SK-N-SH (cell line): ENCODE measurements at regions not wholly inside any gene's neighbourhood (a gene's known extent, or its start where the extent isn't known, plus 50 kb on each side); places are given as distances from the start of the nearest gene placed in this dataset.
A peak's percentile ranks its signal among the peaks of the same experiment; 100 is the strongest.

Experiments
- CTCF ChIA-PET: fragments of 300-600, 350-600 bp; formaldehyde crosslinking; extraction: SDS; loops from one replicate; lab custom pipeline; 2021; lab: Yijun Ruan, JAX
- POLR2A ChIA-PET: fragments of 350-600 bp; sonication (Branson Sonifier 250); formaldehyde crosslinking; extraction: SDS; loops from one replicate; lab custom pipeline; 2020; ENCODE audit warnings: antibody characterized with exemption, inconsistent platforms; lab: Yijun Ruan, JAX
- DNase-seq: peaks from one replicate; pipeline ENCODE4 v3.0.0; 2012
- H2AFZ ChIP-seq: fragments of 200-600 bp; sonication (generic); 2 replicates; pipeline ENCODE4 v1.8.1; 2016; ENCODE audit warnings: antibody characterized with exemption, mild to moderate bottlenecking, low read depth
- H3F3A ChIP-seq: fragments of 200-600 bp; sonication (generic); replicated peaks from 2 replicates; pipeline ENCODE3; 2016; ENCODE audit warnings: antibody characterized with exemption, mild to moderate bottlenecking; ENCODE audit not compliant: insufficient read depth
- H3K27ac ChIP-seq, 2 experiments: fragments of 200-500 bp in 1 of 2; fragments of 200-600 bp in 1 of 2; sonication (Bioruptor generic) in 1 of 2; sonication (generic), shearing (Covaris generic) in 1 of 2; 2 replicates each; pipeline versions ENCODE4 v1.5.1 to v1.6.1; 2014 to 2016; ENCODE audit warnings: low read depth in 2 of 2, inconsistent platforms in 1 of 2, low read length in 1 of 2, mild to moderate bottlenecking in 1 of 2, mixed read lengths in 1 of 2
- H3K27me3 ChIP-seq: fragments of 200-600 bp; sonication (generic), shearing (Covaris generic); 2 replicates; pipeline ENCODE4 v1.6.1; 2016; ENCODE audit warnings: mixed run types; ENCODE audit not compliant: insufficient read depth
- H3K36me3 ChIP-seq, 2 experiments: fragments of 200-500 bp in 1 of 2; fragments of 200-600 bp in 1 of 2; sonication (Bioruptor generic) in 1 of 2; sonication (generic) in 1 of 2; replicated peaks in 1 of 2; 2 replicates each; pipeline versions ENCODE3 to v1.5.1; 2014 to 2016; ENCODE audit warnings: low read length in 1 of 2, mild to moderate bottlenecking in 1 of 2; ENCODE audit not compliant: insufficient read depth in 2 of 2, control insufficient read depth in 1 of 2
- H3K4me1 ChIP-seq, 2 experiments: fragments of 200-500 bp in 1 of 2; fragments of 200-600 bp in 1 of 2; sonication (Bioruptor generic) in 1 of 2; sonication (generic), shearing (Covaris generic) in 1 of 2; 2 replicates each; pipeline versions ENCODE4 v1.5.1 to v1.6.1; 2014 to 2016; ENCODE audit warnings: low read depth in 1 of 2, low read length in 1 of 2, mixed run types in 1 of 2; ENCODE audit not compliant: insufficient read depth in 2 of 2, control insufficient read depth in 1 of 2
- H3K4me2 ChIP-seq: fragments of 200-600 bp; sonication (generic), shearing (Covaris generic); 2 replicates; pipeline ENCODE4 v1.6.1; 2017; ENCODE audit warnings: mixed run types
- H3K4me3 ChIP-seq, 2 experiments: fragments of 200-500 bp in 1 of 2; fragments of 200-600 bp in 1 of 2; sonication (Bioruptor generic) in 1 of 2; sonication (generic), shearing (Covaris generic) in 1 of 2; 2 replicates each; pipeline versions ENCODE4 v1.5.1 to v1.8.1; 2014 to 2016; ENCODE audit warnings: low read depth in 2 of 2, inconsistent platforms in 1 of 2, low read length in 1 of 2, mild to moderate bottlenecking in 1 of 2, mixed read lengths in 1 of 2, moderate library complexity in 1 of 2
- H3K79me2 ChIP-seq: fragments of 200-600 bp; sonication (generic); 2 replicates; pipeline ENCODE4 v1.8.1; 2017; ENCODE audit warnings: mild to moderate bottlenecking; ENCODE audit not compliant: insufficient read depth
- H3K9ac ChIP-seq: fragments of 200-600 bp; sonication (generic); 2 replicates; pipeline ENCODE4 v1.6.1; 2017; ENCODE audit warnings: mixed run types
- H3K9me2 ChIP-seq: fragments of 200-600 bp; sonication (generic); 2 replicates; pipeline ENCODE4 v1.6.1; 2017; ENCODE audit warnings: mixed run types
- H3K9me3 ChIP-seq: fragments of 200-600 bp; sonication (generic); 2 replicates; pipeline ENCODE4 v1.6.1; 2017; ENCODE audit warnings: mixed run types, mild to moderate bottlenecking, moderate library complexity
- H4K20me1 ChIP-seq: fragments of 200-600 bp; sonication (generic); 2 replicates; pipeline ENCODE4 v1.6.1; 2017; ENCODE audit warnings: mild to moderate bottlenecking, mixed run types; ENCODE audit not compliant: insufficient read depth
- CHD2 ChIP-seq: fragments of 150-350 bp; IDR thresholded peaks from 2 replicates; pipeline ENCODE4 v1.6.1; 2018; ENCODE audit warnings: low read length; ENCODE audit not compliant: partially characterized antibody
- CTCF ChIP-seq: fragments of 200-600 bp; sonication (generic); IDR thresholded peaks from 2 replicates; pipeline ENCODE4 v1.6.1; 2017; ENCODE audit warnings: antibody characterized with exemption, mild to moderate bottlenecking, moderate library complexity
- FOSL2 ChIP-seq: IDR thresholded peaks from 2 replicates; pipeline ENCODE4 v1.4.0; 2012; ENCODE audit warnings: low read depth, mild to moderate bottlenecking, moderate library complexity, borderline replicate concordance
- FOXJ3 ChIP-seq: sonication (generic); formaldehyde crosslinking; IDR thresholded peaks from 2 replicates; pipeline ENCODE4 v1.5.1; 2020; ENCODE audit warnings: mild to moderate bottlenecking, missing genetic modification reagents
- FOXM1 ChIP-seq: IDR thresholded peaks from 2 replicates; pipeline ENCODE4 v1.4.0; 2012; ENCODE audit warnings: low read depth, mild to moderate bottlenecking
- GABPA ChIP-seq: IDR thresholded peaks from 2 replicates; pipeline ENCODE4 v1.4.0; 2012; ENCODE audit warnings: low read depth, mild to moderate bottlenecking
- GATA2 ChIP-seq: sonication (generic); formaldehyde crosslinking; IDR thresholded peaks from 2 replicates; pipeline ENCODE4 v1.5.0; 2020; ENCODE audit warnings: mild to moderate bottlenecking, missing genetic modification reagents
- JUND ChIP-seq: IDR thresholded peaks from 2 replicates; pipeline ENCODE4 v1.4.0; 2012
- MAX ChIP-seq: IDR thresholded peaks from 2 replicates; pipeline ENCODE4 v1.4.0; 2012; ENCODE audit warnings: low read depth
- MEF2A ChIP-seq: IDR thresholded peaks from 2 replicates; pipeline ENCODE4 v1.4.0; 2012; ENCODE audit warnings: low read depth, borderline replicate concordance
- NFIC ChIP-seq: IDR thresholded peaks from 2 replicates; pipeline ENCODE4 v1.4.0; 2012; ENCODE audit warnings: borderline replicate concordance
- NRF1 ChIP-seq: IDR thresholded peaks from 2 replicates; pipeline ENCODE4 v1.6.1; 2012; ENCODE audit warnings: low read depth, mild to moderate bottlenecking, low read length
- PBX3 ChIP-seq: IDR thresholded peaks from 2 replicates; pipeline ENCODE4; 2012
- POLR2AphosphoS5 ChIP-seq: IDR thresholded peaks from 2 replicates; pipeline ENCODE4 v1.6.1; 2012; ENCODE audit warnings: low read depth, low read length
- REST ChIP-seq: IDR thresholded peaks from 2 replicates; pipeline ENCODE4 v1.6.1; 2012; ENCODE audit warnings: mild to moderate bottlenecking, low read depth, low read length, moderate library complexity
- RFX5 ChIP-seq: IDR thresholded peaks from 2 replicates; pipeline ENCODE4 v1.6.1; 2012; ENCODE audit warnings: mild to moderate bottlenecking, improper control_type of control experiment, low read length
- RXRA ChIP-seq: IDR thresholded peaks from 2 replicates; pipeline ENCODE4 v1.4.0; 2012; ENCODE audit warnings: low read depth, mild to moderate bottlenecking, borderline replicate concordance
- TCF12 ChIP-seq: IDR thresholded peaks from 2 replicates; pipeline ENCODE4 v1.4.0; 2012
- TEAD4 ChIP-seq: IDR thresholded peaks from 2 replicates; pipeline ENCODE4 v1.4.0; 2012; ENCODE audit warnings: mild to moderate bottlenecking, borderline replicate concordance; ENCODE audit not compliant: insufficient read depth
- USF2 ChIP-seq: fragments of 150-350 bp; IDR thresholded peaks from 2 replicates; pipeline ENCODE4 v1.6.1; 2017; ENCODE audit warnings: antibody characterized with exemption, low read length, low read depth, borderline replicate concordance
- YY1 ChIP-seq: IDR thresholded peaks from 2 replicates; pipeline ENCODE4 v1.4.0; 2012; ENCODE audit warnings: low read depth, mild to moderate bottlenecking
- WGBS: methylation state at CpG from one replicate; pipeline ENCODE4 v1.1.6; 2017; ENCODE audit warnings: low lambda C conversion rate; 5-methylcytosine and 5-hydroxymethylcytosine counted together
- TF ChIP-seq, protein P1 (sequence below): IDR thresholded peaks from 2 replicates; pipeline ENCODE4 v1.4.0; 2012; ENCODE audit warnings: low read depth, borderline replicate concordance

GRCh38 chr9:103183701-103184171 lies 188.6 kb downstream of the CYLC2 start (continued):
- peak; percentile 78 for TF ChIP-seq FOXJ3 (CRISPR knock-in tag)
- no peak for TF ChIP-seq TEAD4
- no peak for TF ChIP-seq CTCF
- TF ChIP-seq POLR2AphosphoS5: no peak
- 0 out of 2 replicates have a peak, but pooled peaks have one; percentile 11 for TF ChIP-seq NFIC
- TF ChIP-seq YY1: no peak
- no peak for TF ChIP-seq MAX
- TF ChIP-seq GABPA: no peak
- TF ChIP-seq GATA2: peak; percentile 52
- no peak for TF ChIP-seq MEF2A
- no peak for TF ChIP-seq RFX5
- no peak for TF ChIP-seq TCF12
- TF ChIP-seq CHD2: peak; percentile 60
- TF ChIP-seq USF2: no peak

DNA sequence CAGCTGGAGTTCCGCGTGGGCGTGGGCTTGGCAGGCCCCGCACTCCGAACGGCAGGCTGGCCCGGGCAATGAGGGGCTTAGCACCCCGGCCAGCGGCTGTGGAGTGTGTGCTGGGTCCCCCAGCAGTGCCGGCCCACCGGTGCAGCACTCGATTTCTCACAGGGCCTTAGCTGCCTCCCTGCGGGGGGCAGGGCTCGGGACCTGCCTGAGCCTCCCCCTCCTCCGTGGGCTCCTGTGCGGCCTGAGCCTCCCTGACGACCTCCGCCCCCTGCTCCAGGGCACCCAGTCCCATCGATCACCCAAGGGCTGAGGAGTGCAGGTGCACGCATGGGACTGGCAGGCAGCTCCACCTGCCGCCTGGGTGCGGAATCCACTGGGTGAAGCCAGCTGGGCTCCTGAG lies 191.8 kb downstream of the CYLC2 start:
- Histone ChIP-seq H2AFZ (no peak overlapping the region), H3K79me2 (no peaks in the 10 kb centered on the region), H3F3A (no peaks in the 10 kb centered on the region), H3K36me3 (no peaks in the 10 kb centered on the region), H3K27me3 (no peaks in the 10 kb centered on the region), H3K9me3 (no peaks in the 10 kb centered on the region), H4K20me1 (no peaks in the 10 kb centered on the region), H3K9ac (no peak overlapping the region), H3K27ac (no peak overlapping the region), H3K4me1 (peaks cover 0 to 6% of the 10 kb centered on the region in 2 experiments; a peak in 1 of 4 replicates), H3K4me2 (no peak overlapping the region), H3K4me3 (no peak overlapping the region), H3K9me2 (no peaks in the 10 kb centered on the region)
- DNase-seq: no peak
- WGBS: 73% methylated on average over 3 of the region's 22 CpGs
- ChIA-PET POLR2A (no interaction called here), CTCF (no interaction called here)
- TF ChIP-seq GATA2: no peak
- TF ChIP-seq TCF12: no peak
- TF ChIP-seq PBX3: no peak
- no peak for TF ChIP-seq RXRA
- TF ChIP-seq REST: no peak
- TF ChIP-seq FOSL2: no peak
- TF ChIP-seq, protein P1, sequence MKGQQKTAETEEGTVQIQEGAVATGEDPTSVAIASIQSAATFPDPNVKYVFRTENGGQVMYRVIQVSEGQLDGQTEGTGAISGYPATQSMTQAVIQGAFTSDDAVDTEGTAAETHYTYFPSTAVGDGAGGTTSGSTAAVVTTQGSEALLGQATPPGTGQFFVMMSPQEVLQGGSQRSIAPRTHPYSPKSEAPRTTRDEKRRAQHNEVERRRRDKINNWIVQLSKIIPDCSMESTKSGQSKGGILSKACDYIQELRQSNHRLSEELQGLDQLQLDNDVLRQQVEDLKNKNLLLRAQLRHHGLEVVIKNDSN: no peak
- TF ChIP-seq FOXM1: no peak
- no peak for TF ChIP-seq GABPA
- TF ChIP-seq JUND: no peak
- TF ChIP-seq MAX: no peak
- TF ChIP-seq NRF1: no peak
- no peak for TF ChIP-seq CTCF
